ENCODE measurements at regions not wholly inside any gene's neighbourhood (a gene's known extent, or its start where the extent isn't known, plus 50 kb on each side); places are given as distances from the start of the nearest gene placed in this dataset.

DNA sequence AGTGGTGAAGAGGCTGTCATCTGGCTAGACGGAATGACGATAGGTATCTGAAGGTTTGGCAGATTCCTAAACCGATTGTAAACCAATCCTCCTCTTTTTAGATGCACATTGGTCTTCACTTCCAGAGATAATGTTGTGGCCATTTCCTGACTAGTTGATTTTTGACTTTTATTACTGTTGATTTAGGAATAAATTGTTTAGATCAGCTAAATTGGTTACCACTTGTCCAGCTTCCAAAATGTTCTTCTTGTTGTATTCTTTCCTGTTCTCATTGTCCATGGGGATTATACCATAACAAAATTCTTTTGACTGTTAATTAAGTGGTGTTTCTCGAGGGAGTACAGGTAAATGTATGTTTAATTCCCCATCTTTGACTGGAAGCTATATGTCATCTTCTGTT, 119.7 kb downstream of the MACROH2A1 start:
- intact Hi-C loops (cut with micrococcal nuclease; ENCODE audit: unreplicated experiment) = no loop called here
- Histone ChIP-seq H3K27ac (ENCODE audit: low read depth, low read length, poor library complexity, severe bottlenecking) (no peak overlapping the region), H3K4me1 (ENCODE audit: insufficient read depth, low read length, poor library complexity, severe bottlenecking) (no peaks in the 10 kb centered on the region), H3K4me3 (ENCODE audit: low read depth, low read length, poor library complexity, severe bottlenecking) (no peak overlapping the region), H3K36me3 (ENCODE audit: insufficient read depth, low read length, poor library complexity, severe bottlenecking) (no peaks in the 10 kb centered on the region), H3K27me3 (replicated peaks; ENCODE audit: insufficient read depth, low read depth, low read length, poor library complexity) (peaks cover 27% of the 10 kb centered on the region), H3K9me3 (ENCODE audit: low read depth, low read length, poor library complexity, severe bottlenecking) (no peaks in the 10 kb centered on the region)
- no peak for DNase-seq (ENCODE audit: low spot score)
- POLR2A ChIA-PET (ENCODE audit: low non-redundant PET) = no interaction called here
- BruUV-seq (replicated peaks) = no TSS peak
- CTCF ChIA-PET = interaction anchor here (0.7 kb wide), 1 partner anchor 146 kb away, joined by 3 read pairs; no protein-coding TSS in a partner anchor
- TF ChIP-seq EZH2 (IDR thresholded peaks at IDR 0.05; ENCODE audit: borderline replicate concordance, low read depth, low read length, poor library complexity, severe bottlenecking) = no peak
- TF ChIP-seq, protein P1, sequence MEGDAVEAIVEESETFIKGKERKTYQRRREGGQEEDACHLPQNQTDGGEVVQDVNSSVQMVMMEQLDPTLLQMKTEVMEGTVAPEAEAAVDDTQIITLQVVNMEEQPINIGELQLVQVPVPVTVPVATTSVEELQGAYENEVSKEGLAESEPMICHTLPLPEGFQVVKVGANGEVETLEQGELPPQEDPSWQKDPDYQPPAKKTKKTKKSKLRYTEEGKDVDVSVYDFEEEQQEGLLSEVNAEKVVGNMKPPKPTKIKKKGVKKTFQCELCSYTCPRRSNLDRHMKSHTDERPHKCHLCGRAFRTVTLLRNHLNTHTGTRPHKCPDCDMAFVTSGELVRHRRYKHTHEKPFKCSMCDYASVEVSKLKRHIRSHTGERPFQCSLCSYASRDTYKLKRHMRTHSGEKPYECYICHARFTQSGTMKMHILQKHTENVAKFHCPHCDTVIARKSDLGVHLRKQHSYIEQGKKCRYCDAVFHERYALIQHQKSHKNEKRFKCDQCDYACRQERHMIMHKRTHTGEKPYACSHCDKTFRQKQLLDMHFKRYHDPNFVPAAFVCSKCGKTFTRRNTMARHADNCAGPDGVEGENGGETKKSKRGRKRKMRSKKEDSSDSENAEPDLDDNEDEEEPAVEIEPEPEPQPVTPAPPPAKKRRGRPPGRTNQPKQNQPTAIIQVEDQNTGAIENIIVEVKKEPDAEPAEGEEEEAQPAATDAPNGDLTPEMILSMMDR (conservative IDR thresholded peaks at IDR 0.05; ENCODE audit: low read depth, low read length) = no peak

DNA sequence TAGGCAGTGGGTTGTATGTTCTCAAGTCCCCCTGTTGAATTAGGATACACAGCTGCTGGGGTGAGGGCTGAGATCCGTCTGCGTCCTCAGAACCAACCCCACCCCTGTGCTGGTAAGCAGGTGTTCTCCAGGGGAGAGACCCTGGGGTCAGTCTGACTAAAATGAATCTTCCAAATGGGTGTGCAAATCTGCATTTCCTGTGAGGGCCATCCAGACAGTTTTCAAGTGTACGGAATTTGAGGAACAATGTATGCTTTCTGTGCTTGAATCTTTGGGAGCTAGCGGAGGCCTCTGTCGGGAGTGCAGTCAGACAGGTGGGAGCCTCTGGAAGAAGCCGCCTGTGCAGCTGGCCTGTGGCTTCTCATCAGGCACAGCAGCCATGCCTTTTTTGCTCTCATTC, 122.9 kb downstream of the MACROH2A1 start:
- Histone ChIP-seq H3K36me3 (ENCODE audit: insufficient read depth, low read length, poor library complexity, severe bottlenecking) (no peaks in the 10 kb centered on the region), H3K4me3 (ENCODE audit: low read depth, low read length, poor library complexity, severe bottlenecking) (no peak overlapping the region), H3K4me1 (ENCODE audit: insufficient read depth, low read length, poor library complexity, severe bottlenecking) (no peaks in the 10 kb centered on the region), H3K27ac (ENCODE audit: low read depth, low read length, poor library complexity, severe bottlenecking) (no peak overlapping the region), H3K9me3 (ENCODE audit: low read depth, low read length, poor library complexity, severe bottlenecking) (no peaks in the 10 kb centered on the region), H3K27me3 (replicated peaks; ENCODE audit: insufficient read depth, low read depth, low read length, poor library complexity) (peaks cover 8% of the 10 kb centered on the region)
- ChIA-PET CTCF (no interaction called here), POLR2A (ENCODE audit: low non-redundant PET) (no interaction called here)
- intact Hi-C loops (cut with micrococcal nuclease; ENCODE audit: unreplicated experiment) = no loop called here
- DNase-seq (ENCODE audit: low spot score) = no peak
- BruUV-seq (replicated peaks) = no TSS peak
- no peak for TF ChIP-seq EZH2 (IDR thresholded peaks at IDR 0.05; ENCODE audit: borderline replicate concordance, low read depth, low read length, poor library complexity, severe bottlenecking)
- TF ChIP-seq, protein P1 (conservative IDR thresholded peaks at IDR 0.05; ENCODE audit: low read depth, low read length) = no peak

DNA sequence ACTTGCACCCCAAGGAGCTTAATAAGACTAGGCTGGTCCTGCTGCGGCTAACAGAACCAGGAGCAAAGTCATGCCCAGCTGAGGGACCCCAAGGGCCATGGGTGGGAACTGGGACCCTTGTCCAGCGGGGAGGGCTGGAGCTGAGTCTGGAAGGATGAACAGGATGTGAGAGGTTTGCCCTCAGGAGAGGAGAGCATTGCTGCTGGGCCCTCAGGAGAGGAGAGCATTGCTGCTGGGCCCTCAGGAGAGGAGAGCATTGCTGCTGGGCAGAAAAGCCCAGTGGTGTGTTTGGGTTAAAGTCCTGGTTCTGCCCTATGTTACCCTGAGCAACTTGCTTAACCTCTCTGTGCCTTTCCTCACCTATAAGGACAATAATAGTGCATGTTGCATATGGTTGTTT, 125.8 kb downstream of the MACROH2A1 start:
- Histone ChIP-seq H3K27me3 (replicated peaks; ENCODE audit: insufficient read depth, low read depth, low read length, poor library complexity) (no peaks in the 10 kb centered on the region), H3K27ac (ENCODE audit: low read depth, low read length, poor library complexity, severe bottlenecking) (no peak overlapping the region), H3K9me3 (ENCODE audit: low read depth, low read length, poor library complexity, severe bottlenecking) (no peaks in the 10 kb centered on the region), H3K36me3 (ENCODE audit: insufficient read depth, low read length, poor library complexity, severe bottlenecking) (no peaks in the 10 kb centered on the region), H3K4me1 (ENCODE audit: insufficient read depth, low read length, poor library complexity, severe bottlenecking) (peaks cover 14% of the 10 kb centered on the region), H3K4me3 (ENCODE audit: low read depth, low read length, poor library complexity, severe bottlenecking) (no peak overlapping the region)
- DNase-seq (ENCODE audit: low spot score) = no peak
- TF ChIP-seq, protein P1 (conservative IDR thresholded peaks at IDR 0.05; ENCODE audit: low read depth, low read length) = no peak
- TF ChIP-seq EZH2 (IDR thresholded peaks at IDR 0.05; ENCODE audit: borderline replicate concordance, low read depth, low read length, poor library complexity, severe bottlenecking) = no peak
- ChIA-PET POLR2A (ENCODE audit: low non-redundant PET) (no interaction called here), CTCF (no interaction called here)
- intact Hi-C loops (cut with micrococcal nuclease; ENCODE audit: unreplicated experiment) = no loop called here
- no TSS peak for BruUV-seq (replicated peaks)
